ENCODE measurements at regions not wholly inside any gene's neighbourhood (a gene's known extent, or its start where the extent isn't known, plus 50 kb on each side); places are given as distances from the start of the nearest gene placed in this dataset.

DNA sequence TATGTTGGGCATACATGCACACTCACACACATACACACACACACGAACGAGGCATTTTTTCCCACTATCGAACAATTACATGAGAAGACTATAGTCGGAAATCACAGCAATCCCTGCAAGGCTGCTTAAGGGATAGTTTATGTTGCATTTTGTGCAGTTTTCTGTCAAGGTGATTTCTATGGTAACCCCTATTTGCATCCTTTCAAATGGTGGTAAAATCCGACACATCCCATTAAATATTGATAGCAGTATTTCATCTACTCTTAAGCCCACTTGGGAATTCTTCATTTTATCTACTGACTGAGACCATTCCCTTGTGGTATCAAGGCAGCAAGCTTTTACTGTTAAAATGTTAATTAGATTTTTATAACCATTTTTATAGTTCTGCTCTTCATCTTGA, 457.8 kb downstream of the HACE1 start:
- Histone ChIP-seq H3K79me1 (ENCODE audit: low read depth, low read length) (no peaks in the 10 kb centered on the region), H4K5ac (ENCODE audit: insufficient read length, low read depth, low read length) (no peak overlapping the region), H3K27me3 (replicated peaks in 1 of 4; ENCODE audit: control insufficient read depth in 3 of 4, extremely low read depth in 1 of 4, insufficient read depth in 3 of 4, low read length in 3 of 4) (no peaks in the 10 kb centered on the region), H3K4me3 (ENCODE audit: extremely low read depth in 1 of 4, insufficient read depth in 2 of 4, low read depth in 3 of 4, low read length in 4 of 4) (no peak overlapping the region), H3K4me1 (replicated peaks in 1 of 4; ENCODE audit: control insufficient read depth in 3 of 4, insufficient read depth in 4 of 4, low read length in 3 of 4) (no peaks in the 10 kb centered on the region), H2AFZ (ENCODE audit: low read length) (no peak overlapping the region), H3K36me3 (ENCODE audit: control insufficient read depth in 2 of 4, insufficient read depth in 4 of 4, low read length in 3 of 4) (no peaks in the 10 kb centered on the region), H3K9ac (replicated peaks in 1 of 4; ENCODE audit: extremely low read depth in 1 of 4, low read depth in 3 of 4, low read length in 3 of 4) (no peak overlapping the region), H2BK12ac (ENCODE audit: low read depth, low read length) (no peak overlapping the region), H2AK5ac (ENCODE audit: low read depth, low read length) (no peak overlapping the region), H3K14ac (ENCODE audit: insufficient read length) (no peak overlapping the region), H3K4me2 (ENCODE audit: insufficient read depth in 1 of 2, low read depth in 2 of 2, low read length in 2 of 2) (no peak overlapping the region), H2BK5ac (ENCODE audit: low read depth, low read length) (no peak overlapping the region), H3K23me2 (ENCODE audit: low read depth, low read length) (no peaks in the 10 kb centered on the region), H3K27ac (ENCODE audit: low read depth, low read length) (no peak overlapping the region), H2BK20ac (ENCODE audit: low read length) (no peak overlapping the region), H3K9me3 (ENCODE audit: insufficient read depth in 2 of 2, low read depth in 1 of 2, low read length in 1 of 2) (no peaks in the 10 kb centered on the region), H3K79me2 (ENCODE audit: control insufficient read depth in 1 of 2, insufficient read depth in 2 of 2, low read length in 2 of 2) (no peaks in the 10 kb centered on the region), H3K18ac (ENCODE audit: extremely low read depth, low read length) (no peak overlapping the region), H2BK120ac (replicated peaks; ENCODE audit: low read depth, low read length) (no peak overlapping the region), H4K91ac (replicated peaks; ENCODE audit: insufficient read length, low read length) (no peak overlapping the region), H3K56ac (replicated peaks; ENCODE audit: insufficient read length, low read depth, low read length) (no peak overlapping the region), H3K23ac (ENCODE audit: insufficient read length) (no peak overlapping the region), H4K8ac (ENCODE audit: extremely low read depth, insufficient read depth, low read length) (no peak overlapping the region), H4K20me1 (replicated peaks in 1 of 2; ENCODE audit: control insufficient read depth in 1 of 2, insufficient read depth in 2 of 2, low read length in 2 of 2) (no peaks in the 10 kb centered on the region), H2BK15ac (ENCODE audit: low read length) (no peak overlapping the region), H3K4ac (replicated peaks; ENCODE audit: insufficient read length, low read depth, low read length) (no peak overlapping the region)
- no peak for FAIRE-seq
- WGBS, 2 experiments (ENCODE audit: extremely low coverage in 1 of 2, insufficient coverage in 1 of 2, insufficient read length in 1 of 2, insufficient replicate concordance in 2 of 2, low coverage in 1 of 2, low lambda C conversion rate in 2 of 2, missing lambda C conversion rate in 1 of 2) = 93% methylated on average over 5 of the region's 5 CpGs; no CpG with 5 or more reads in 1 of the 2 experiments
- ChIA-PET CTCF (ENCODE audit: partially characterized antibody) (interaction anchor here (1.3 kb wide), 1 partner anchor 125 kb away, joined by 3 read pairs; no protein-coding TSS in a partner anchor), POLR2A (ENCODE audit: partially characterized antibody) (no interaction called here)
- TF ChIP-seq CTCF (IDR thresholded peaks at IDR 0.05; ENCODE audit: control extremely low read depth in 1 of 3, insufficient read depth in 1 of 3, low read depth in 1 of 3, low read length in 3 of 3) (no peak), ATF3 (IDR thresholded peaks at IDR 0.05; ENCODE audit: insufficient read depth, low read depth, low read length) (no peak), CBX5 (IDR thresholded peaks at IDR 0.05; ENCODE audit: low read depth, low read length) (no peak), BCL11A (IDR thresholded peaks at IDR 0.05; ENCODE audit: low read depth in 2 of 2, low read length in 2 of 2) (no peak), GTF2F1 (IDR thresholded peaks at IDR 0.05; ENCODE audit: borderline replicate concordance, low read depth, low read length) (no peak), SUZ12 (IDR thresholded peaks at IDR 0.05; ENCODE audit: low read length) (no peak)
- DNase-seq (ENCODE audit: low read depth in 1 of 2, low spot score in 2 of 2) = no peak

Measured in H1 (cell line).